DOHH2 (cell line): ENCODE measurements at regions not wholly inside any gene's neighbourhood (a gene's known extent, or its start where the extent isn't known, plus 50 kb on each side); places are given as distances from the start of the nearest gene placed in this dataset.

Source experiments
- H3F3A ChIP-seq: fragments of 200-600 bp; sonication (generic), shearing (Covaris generic); 2 replicates; pipeline ENCODE4 v1.6.0; 2016; ENCODE audit warnings: antibody characterized with exemption, mild to moderate bottlenecking; ENCODE audit not compliant: control insufficient read depth, insufficient read depth
- H3K27ac ChIP-seq: fragments of 200-600 bp; sonication (generic); 2 replicates; pipeline ENCODE4 v1.5.1; 2014; ENCODE audit warnings: low read depth, mild to moderate bottlenecking, low read length, moderate library complexity
- H3K27me3 ChIP-seq: fragments of 200-600 bp; sonication (generic); 2 replicates; pipeline ENCODE4 v1.6.1; 2014; ENCODE audit warnings: mild to moderate bottlenecking, low read length, mixed read lengths; ENCODE audit not compliant: control insufficient read depth
- H3K36me3 ChIP-seq: fragments of 200-600 bp; sonication (generic); 2 replicates; pipeline ENCODE4 v1.6.1; 2014; ENCODE audit warnings: mild to moderate bottlenecking, low read length, moderate library complexity, mixed read lengths; ENCODE audit not compliant: control insufficient read depth
- H3K4me1 ChIP-seq: fragments of 200-600 bp; sonication (generic); 2 replicates; pipeline ENCODE4 v1.6.1; 2014; ENCODE audit warnings: mild to moderate bottlenecking, low read length, mixed read lengths; ENCODE audit not compliant: control insufficient read depth
- H3K4me2 ChIP-seq: fragments of 200-600 bp; sonication (generic); 2 replicates; pipeline ENCODE4 v1.6.0; 2014; ENCODE audit warnings: mild to moderate bottlenecking, low read length, moderate library complexity
- H3K4me3 ChIP-seq: fragments of 200-600 bp; sonication (generic); 2 replicates; pipeline ENCODE4 v1.5.1; 2014; ENCODE audit warnings: mild to moderate bottlenecking, low read length, mixed read lengths
- H3K79me2 ChIP-seq: fragments of 200-600 bp; sonication (generic); 2 replicates; pipeline ENCODE4 v1.6.1; 2014; ENCODE audit warnings: mild to moderate bottlenecking, low read length, mixed read lengths; ENCODE audit not compliant: control insufficient read depth
- H3K9me2 ChIP-seq: fragments of 200-600 bp; sonication (generic); replicated peaks from 2 replicates; pipeline ENCODE4 v1.6.1; 2014; ENCODE audit warnings: mild to moderate bottlenecking, low read length, mixed read lengths; ENCODE audit not compliant: control insufficient read depth
- H3K9me3 ChIP-seq: fragments of 200-600 bp; sonication (generic); 2 replicates; pipeline ENCODE4 v1.6.1; 2014; ENCODE audit warnings: antibody characterized with exemption, low read length, mixed read lengths; ENCODE audit not compliant: control insufficient read depth, insufficient read depth
- H4K20me1 ChIP-seq: fragments of 200-600 bp; sonication (generic); 2 replicates; pipeline ENCODE4 v1.6.0; 2014; ENCODE audit warnings: low read depth, mild to moderate bottlenecking, antibody characterized with exemption, low read length, moderate library complexity; ENCODE audit not compliant: control insufficient read depth, insufficient read depth
- CTCF ChIP-seq: fragments of 200-600 bp; sonication (generic); IDR thresholded peaks from one replicate; pipeline ENCODE4 v1.5.1; 2014; ENCODE audit warnings: antibody characterized with exemption, mild to moderate bottlenecking, low read depth, low read length; ENCODE audit not compliant: poor library complexity, severe bottlenecking
- EZH2phosphoT487 ChIP-seq: fragments of 200-600 bp; sonication (generic); IDR thresholded peaks from 2 replicates; pipeline ENCODE4 v1.6.1; 2017; ENCODE audit warnings: borderline replicate concordance, mild to moderate bottlenecking, antibody characterized with exemption, low read length, moderate library complexity, mixed read lengths

- Histone ChIP-seq H4K20me1 (no peaks in the 10 kb centered on the region), H3K4me2 (no peak overlapping the region)
These were observed 53.5 kb upstream of the ASAP2 start for GRCh38 chr2:9152975-9153642.

GRCh38 chr2:9150906-9151305 is 55.7 kb upstream of the ASAP2 start:
- H3K36me3 ChIP-seq = no peaks in the 10 kb centered on the region
- H3K4me2 ChIP-seq = no peak overlapping the region
- no peaks in the 10 kb centered on the region for H4K20me1 ChIP-seq
- H3K9me3 ChIP-seq = no peaks in the 10 kb centered on the region
- H3K27me3 ChIP-seq = no peaks in the 10 kb centered on the region
- H3K4me1 ChIP-seq = no peaks in the 10 kb centered on the region
- H3K9me2 ChIP-seq = no peaks in the 10 kb centered on the region
- no peak overlapping the region for H3K27ac ChIP-seq
- no peaks in the 10 kb centered on the region for H3F3A ChIP-seq
- no peak overlapping the region for H3K4me3 ChIP-seq
- no peak for TF ChIP-seq EZH2phosphoT487
- TF ChIP-seq CTCF = no peak
- H3K79me2 ChIP-seq = no peaks in the 10 kb centered on the region

More at GRCh38 chr2:9152975-9153642, 53.5 kb upstream of the ASAP2 start:
- H3K9me2 ChIP-seq = no peaks in the 10 kb centered on the region
- no peaks in the 10 kb centered on the region; the same call in 1 of the 2 replicates for H3K27me3 ChIP-seq
- no peak overlapping the region for H3K4me3 ChIP-seq
- no peak overlapping the region for H3K27ac ChIP-seq
- no peaks in the 10 kb centered on the region for H3F3A ChIP-seq
- no peaks in the 10 kb centered on the region for H3K9me3 ChIP-seq
- no peaks in the 10 kb centered on the region for H3K36me3 ChIP-seq
- no peaks in the 10 kb centered on the region for H3K4me1 ChIP-seq
- TF ChIP-seq CTCF (no peak), EZH2phosphoT487 (no peak)
- no peaks in the 10 kb centered on the region for H3K79me2 ChIP-seq

- H3K27ac ChIP-seq = no peak overlapping the region
- no peaks in the 10 kb centered on the region for H3K9me3 ChIP-seq
- no peaks in the 10 kb centered on the region for H4K20me1 ChIP-seq
- H3F3A ChIP-seq = no peaks in the 10 kb centered on the region
- no peak overlapping the region for H3K4me2 ChIP-seq
- no peaks in the 10 kb centered on the region for H3K9me2 ChIP-seq
- no peak overlapping the region for H3K4me3 ChIP-seq
- no peaks in the 10 kb centered on the region for H3K79me2 ChIP-seq
- TF ChIP-seq CTCF (no peak), EZH2phosphoT487 (no peak)
- H3K4me1 ChIP-seq = no peaks in the 10 kb centered on the region
- H3K36me3 ChIP-seq = no peaks in the 10 kb centered on the region
- no peaks in the 10 kb centered on the region for H3K27me3 ChIP-seq
These were observed 56.1 kb upstream of the ASAP2 start for GRCh38 chr2:9150568-9150900.
